ENCODE measurements at regions not wholly inside any gene's neighbourhood (a gene's known extent, or its start where the extent isn't known, plus 50 kb on each side); places are given as distances from the start of the nearest gene placed in this dataset.

DNA sequence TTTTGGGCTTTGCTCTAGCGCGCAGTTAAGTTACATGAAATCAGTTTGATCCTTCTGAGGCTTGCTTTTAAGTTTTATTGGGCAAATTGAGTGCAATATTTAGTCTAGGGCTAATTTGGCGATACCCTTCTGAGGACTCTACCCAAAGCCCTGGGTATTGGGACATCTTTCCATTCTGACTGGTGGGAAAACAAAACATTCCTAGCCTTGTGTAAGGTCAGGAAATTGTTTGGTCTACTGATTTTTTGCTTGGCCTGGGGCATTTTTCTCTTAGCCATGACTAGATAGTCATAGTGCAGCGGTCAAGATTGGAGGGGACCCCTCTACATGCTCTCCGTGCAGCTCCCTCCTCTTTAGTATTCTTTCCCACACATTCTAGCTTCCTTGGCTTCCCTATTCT is 189.6 kb upstream of the PTGFR start:
- TF ChIP-seq CTCF (IDR thresholded peaks at IDR 0.05): no peak
- TF ChIP-seq EZH2 (IDR thresholded peaks at IDR 0.05; ENCODE audit: borderline replicate concordance, insufficient read depth, low read depth, low read length, poor library complexity, severe bottlenecking): no peak
- H3K9me3 ChIP-seq (ENCODE audit: control extremely low read depth in 1 of 3, control insufficient read depth in 2 of 3, insufficient read depth in 1 of 3, low read length in 2 of 3): peaks cover 0 to 3% (median 0%) of the 10 kb centered on the region in 3 donors
- ATAC-seq (ENCODE audit: low read depth) (no peak), DNase-seq (no peak)
- H3K4me2 ChIP-seq (replicated peaks; ENCODE audit: low read depth, low read length, poor library complexity, severe bottlenecking): no peak overlapping the region
- H3K27ac ChIP-seq (ENCODE audit: low read length in 2 of 2): no peak overlapping the region
- H3K4me1 ChIP-seq (ENCODE audit: control insufficient read depth in 2 of 2, insufficient read depth in 2 of 2, low read length in 2 of 2): no peaks in the 10 kb centered on the region
- H3K27me3 ChIP-seq (replicated peaks in 1 of 4; ENCODE audit: control extremely low read depth in 1 of 4, control insufficient read depth in 3 of 4, insufficient read depth in 4 of 4, low read length in 3 of 4): no peaks in the 10 kb centered on the region
- no peaks in the 10 kb centered on the region for H3K27me3 Mint-ChIP-seq
- no peaks in the 10 kb centered on the region for H3K4me1 Mint-ChIP-seq
- intact Hi-C loops (cut with micrococcal nuclease): no loop called here
- no peaks in the 10 kb centered on the region for H4K20me1 ChIP-seq (ENCODE audit: control insufficient read depth, insufficient read depth, low read length, poor library complexity, severe bottlenecking)
- POLR2A ChIA-PET: no interaction called here
- H3K9me3 Mint-ChIP-seq (ENCODE audit: insufficient read depth): peaks cover 6% of the 10 kb centered on the region
- no peak overlapping the region for H3K4me3 Mint-ChIP-seq
- 100% methylated on average over 4 of the region's 5 CpGs for WGBS (ENCODE audit: insufficient coverage)
- CTCF ChIA-PET: no interaction called here
- no peak overlapping the region for H3K27ac Mint-ChIP-seq
- no peak overlapping the region for H3K9ac ChIP-seq (ENCODE audit: low read length)
- no peaks in the 10 kb centered on the region for H3K36me3 ChIP-seq (replicated peaks in 1 of 2; ENCODE audit: control extremely low read depth in 1 of 2, control insufficient read depth in 1 of 2, extremely low read depth in 1 of 2, insufficient read depth in 2 of 2, low read length in 1 of 2)
- H3K4me3 ChIP-seq (ENCODE audit: control extremely low read depth in 1 of 5, extremely low read depth in 1 of 5, insufficient read depth in 1 of 5, low read depth in 2 of 5, low read length in 4 of 5): no peak overlapping the region
- no peaks in the 10 kb centered on the region for H3K79me2 ChIP-seq (ENCODE audit: control insufficient read depth, insufficient read depth, low read length)
- H2AFZ ChIP-seq (ENCODE audit: insufficient read depth, low read depth, low read length, poor library complexity, severe bottlenecking): no peak overlapping the region

GRCh38 chr1:78303620-78304019 is 187.2 kb upstream of the PTGFR start:
- H2AFZ ChIP-seq (ENCODE audit: insufficient read depth, low read depth, low read length, poor library complexity, severe bottlenecking): no peak overlapping the region
- Mint-ChIP-seq H3K27me3 (no peaks in the 10 kb centered on the region), H3K4me3 (no peak overlapping the region), H3K27ac (no peak overlapping the region), H3K4me1 (no peaks in the 10 kb centered on the region), H3K9me3 (ENCODE audit: insufficient read depth) (peaks cover 4% of the 10 kb centered on the region)
- DNase-seq (no peak), ATAC-seq (ENCODE audit: low read depth) (no peak)
- H3K79me2 ChIP-seq (ENCODE audit: control insufficient read depth, insufficient read depth, low read length): no peaks in the 10 kb centered on the region
- no peak overlapping the region for H3K27ac ChIP-seq (ENCODE audit: low read length in 2 of 2)
- ChIA-PET POLR2A (no interaction called here), CTCF (no interaction called here)
- H4K20me1 ChIP-seq (ENCODE audit: control insufficient read depth, insufficient read depth, low read length, poor library complexity, severe bottlenecking): no peaks in the 10 kb centered on the region
- intact Hi-C loops (cut with micrococcal nuclease): no loop called here
- H3K4me1 ChIP-seq (ENCODE audit: control insufficient read depth in 2 of 2, insufficient read depth in 2 of 2, low read length in 2 of 2): no peaks in the 10 kb centered on the region
- no peak overlapping the region for H3K9ac ChIP-seq (ENCODE audit: low read length)
- TF ChIP-seq EZH2 (IDR thresholded peaks at IDR 0.05; ENCODE audit: borderline replicate concordance, insufficient read depth, low read depth, low read length, poor library complexity, severe bottlenecking): no peak
- no peak for TF ChIP-seq CTCF (IDR thresholded peaks at IDR 0.05)
- no peaks in the 10 kb centered on the region for H3K27me3 ChIP-seq (replicated peaks in 1 of 4; ENCODE audit: control extremely low read depth in 1 of 4, control insufficient read depth in 3 of 4, insufficient read depth in 4 of 4, low read length in 3 of 4)
- no peaks in the 10 kb centered on the region for H3K9me3 ChIP-seq (ENCODE audit: control extremely low read depth in 1 of 3, control insufficient read depth in 2 of 3, insufficient read depth in 1 of 3, low read length in 2 of 3)
- H3K4me2 ChIP-seq (replicated peaks; ENCODE audit: low read depth, low read length, poor library complexity, severe bottlenecking): no peak overlapping the region
- H3K4me3 ChIP-seq (ENCODE audit: control extremely low read depth in 1 of 5, extremely low read depth in 1 of 5, insufficient read depth in 1 of 5, low read depth in 2 of 5, low read length in 4 of 5): no peak overlapping the region
- 100% methylated on average over 1 of the region's 2 CpGs for WGBS (ENCODE audit: insufficient coverage)
- no peaks in the 10 kb centered on the region for H3K36me3 ChIP-seq (replicated peaks in 1 of 2; ENCODE audit: control extremely low read depth in 1 of 2, control insufficient read depth in 1 of 2, extremely low read depth in 1 of 2, insufficient read depth in 2 of 2, low read length in 1 of 2)

Data from B cell (primary cell).